HCT116 (cell line): ENCODE measurements at regions not wholly inside any gene's neighbourhood (a gene's known extent, or its start where the extent isn't known, plus 50 kb on each side); places are given as distances from the start of the nearest gene placed in this dataset.

ENCODE experiments used
- ATAC-seq: fragments of 200-7000 bp; cut with Tn5 transposase; 2 replicates; pipeline ENCODE4 v1.9.1; 2020; ENCODE audit warnings: mild to moderate bottlenecking, moderate library complexity
- BruUV-seq: library from RNA; stranded (reverse); fragments of 400-500 nt; replicated peaks from 2 replicates; lab custom pipeline; 2021; lab: Mats Ljungman, UMichigan
- CTCF ChIA-PET: fragments of 300-600 bp; sonication (Branson Sonifier 250); formaldehyde crosslinking; loops from one replicate; lab custom pipeline; 2021; ENCODE audit warnings: antibody characterized with exemption; lab: Charles Lee
- POLR2A ChIA-PET: fragments of 300-600, 350-600 bp; sonication (Branson Sonifier 250); formaldehyde crosslinking; loops from one replicate; lab custom pipeline; 2021; ENCODE audit warnings: antibody characterized with exemption; lab: Charles Lee
- RAD21 ChIA-PET, 2 experiments: fragments of 300-600 bp; sonication (Branson Sonifier 250); formaldehyde crosslinking; loops; one replicate each; lab custom pipeline; 2023; ENCODE audit warnings: low total read pairs in 2 of 2; ENCODE audit not compliant: uncharacterized antibody in 2 of 2, unreplicated experiment in 2 of 2, low non-redundant PET in 1 of 2; lab: Charles Lee
- DNase-seq: peaks from one replicate; pipeline ENCODE4 v3.0.0-alpha.2; 2010; ENCODE audit warnings: low read depth, low spot score
- H2AFZ ChIP-seq: fragments of 200-600 bp; shearing (Covaris generic), sonication (generic); 2 replicates; pipeline ENCODE4 v1.6.1; 2017; ENCODE audit warnings: low read depth, mixed run types, mixed read lengths, antibody characterized with exemption, low read length; ENCODE audit not compliant: poor library complexity, severe bottlenecking
- H3K27ac ChIP-seq: 2 replicates; pipeline ENCODE4 v1.5.1; 2012; ENCODE audit warnings: low read depth, low read length
- H3K27me3 ChIP-seq: fragments of 200-600 bp; sonication (generic); 2 replicates; pipeline ENCODE4 v1.6.1; 2016; ENCODE audit warnings: mixed run types, low read length, mixed read lengths; ENCODE audit not compliant: insufficient read depth
- H3K36me3 ChIP-seq, 2 experiments: fragments of 200-500 bp in 1 of 2; fragments of 200-600 bp in 1 of 2; sonication (Bioruptor generic) in 1 of 2; sonication (generic) in 1 of 2; 2 replicates each; pipeline versions ENCODE4 v1.5.1 to v1.6.1; 2014 to 2016; ENCODE audit warnings: low read length in 2 of 2, inconsistent platforms in 1 of 2, mixed read lengths in 1 of 2, mixed run types in 1 of 2; ENCODE audit not compliant: insufficient read depth in 2 of 2, control insufficient read depth in 1 of 2
- H3K4me1 ChIP-seq, 2 experiments: fragments of 200-600 bp in 1 of 2; sonication (generic) in 1 of 2; 2 replicates each; pipeline versions ENCODE4 v1.5.1 to v1.6.1; 2012 to 2017; ENCODE audit warnings: low read length in 2 of 2, inconsistent platforms in 1 of 2, mild to moderate bottlenecking in 1 of 2, mixed read lengths in 1 of 2, mixed run types in 1 of 2, moderate library complexity in 1 of 2; ENCODE audit not compliant: insufficient read depth in 2 of 2, control insufficient read depth in 1 of 2
- H3K4me2 ChIP-seq: fragments of 200-600 bp; sonication (generic); 2 replicates; pipeline ENCODE4 v1.6.1; 2017; ENCODE audit warnings: mixed run types, low read length, mixed read lengths
- H3K4me3 ChIP-seq, 2 experiments: fragments of 200-600 bp in 1 of 2; sonication (generic) in 1 of 2; replicated peaks in 1 of 2; 2 replicates each; pipeline ENCODE4 v1.5.1; 2011 to 2016; ENCODE audit warnings: low read length in 2 of 2, control low read depth in 1 of 2, low read depth in 1 of 2, mild to moderate bottlenecking in 1 of 2, mixed read lengths in 1 of 2, mixed run types in 1 of 2
- H3K79me2 ChIP-seq: fragments of 200-600 bp; sonication (generic); 2 replicates; pipeline ENCODE4 v1.6.1; 2017; ENCODE audit warnings: mild to moderate bottlenecking, mixed run types, low read length, moderate library complexity, mixed read lengths; ENCODE audit not compliant: insufficient read depth
- H3K9ac ChIP-seq: fragments of 200-600 bp; sonication (generic); 2 replicates; pipeline ENCODE4 v1.6.1; 2016; ENCODE audit warnings: low read length, mixed read lengths
- H3K9me2 ChIP-seq: fragments of 200-600 bp; sonication (generic), shearing (Covaris generic); 2 replicates; pipeline ENCODE4 v1.6.1; 2017; ENCODE audit warnings: mixed run types, mild to moderate bottlenecking, moderate library complexity; ENCODE audit not compliant: insufficient read depth
- H3K9me3 ChIP-seq, 2 experiments: fragments of 200-500 bp in 1 of 2; fragments of 200-600 bp in 1 of 2; sonication (Bioruptor generic) in 1 of 2; sonication (generic) in 1 of 2; 2 replicates each; pipeline ENCODE4 v1.6.1; 2014 to 2017; ENCODE audit warnings: low read length in 2 of 2, mixed read lengths in 2 of 2, inconsistent platforms in 1 of 2, low read depth in 1 of 2, mild to moderate bottlenecking in 1 of 2, mixed run types in 1 of 2, moderate library complexity in 1 of 2; ENCODE audit not compliant: control insufficient read depth in 1 of 2, insufficient read depth in 1 of 2
- H4K20me1 ChIP-seq: fragments of 200-600 bp; sonication (generic), shearing (Covaris generic); 2 replicates; pipeline ENCODE4 v1.6.1; 2017; ENCODE audit warnings: mixed run types, mild to moderate bottlenecking, moderate library complexity; ENCODE audit not compliant: insufficient read depth
- CBX3 ChIP-seq: IDR thresholded peaks from 2 replicates; pipeline ENCODE4 v1.6.1; 2012; ENCODE audit warnings: low read depth
- CEBPB ChIP-seq: IDR thresholded peaks from 2 replicates; pipeline ENCODE4 v1.6.1; 2012; ENCODE audit warnings: low read depth
- EZH2phosphoT487 ChIP-seq: fragments of 200-600 bp; IDR thresholded peaks from 2 replicates; pipeline ENCODE4 v1.6.1; 2018; ENCODE audit warnings: antibody characterized with exemption, borderline replicate concordance
- POLR2A ChIP-seq: IDR thresholded peaks from 2 replicates; pipeline ENCODE4 v1.7.0; 2011; ENCODE audit warnings: borderline replicate concordance; ENCODE audit not compliant: insufficient read depth, insufficient read length; ENCODE audit errors: extremely low read depth
- intact Hi-C: fragments of 100-400 bp; cut with micrococcal nuclease; formaldehyde crosslinking; loops from 2 replicates; pipeline ENCODE4 v1.10.0; 2022
- TF ChIP-seq, protein P1 (sequence below), 3 experiments: fragments of 200-600 bp in 1 of 3; sonication (generic) in 1 of 3; IDR thresholded peaks in 2 of 3; conservative IDR thresholded peaks in 1 of 3; 2 replicates each; pipeline ENCODE4 v1.5.1; 2012 to 2017; ENCODE audit warnings: low read depth in 2 of 3, low read length in 2 of 3, antibody characterized with exemption in 1 of 3, borderline replicate concordance in 1 of 3, control low read depth in 1 of 3, mild to moderate bottlenecking in 1 of 3, mixed read lengths in 1 of 3, mixed run types in 1 of 3, moderate library complexity in 1 of 3; ENCODE audit not compliant: insufficient read depth in 1 of 3

DNA sequence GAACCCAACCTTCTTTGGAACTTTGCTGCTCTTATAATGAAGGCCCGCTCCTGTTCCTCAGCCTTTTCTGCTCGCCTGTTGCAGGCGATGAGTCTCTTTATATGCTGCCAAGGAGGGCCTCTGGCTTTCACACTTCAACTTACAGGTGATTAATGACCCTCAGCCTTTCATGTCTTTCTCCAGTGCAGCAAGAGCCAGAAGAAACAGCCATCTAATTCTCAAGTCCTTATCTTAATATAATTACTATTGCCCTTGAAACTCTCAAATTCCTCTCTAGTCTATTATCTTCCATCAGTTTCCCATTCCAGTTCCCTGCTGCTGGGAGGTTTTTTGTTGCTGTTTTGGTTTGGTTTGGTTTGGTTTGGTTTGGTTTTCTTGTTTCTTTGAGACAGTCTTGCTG is 121.8 kb upstream of the MED13 start (continued):
- TF ChIP-seq, protein P1, sequence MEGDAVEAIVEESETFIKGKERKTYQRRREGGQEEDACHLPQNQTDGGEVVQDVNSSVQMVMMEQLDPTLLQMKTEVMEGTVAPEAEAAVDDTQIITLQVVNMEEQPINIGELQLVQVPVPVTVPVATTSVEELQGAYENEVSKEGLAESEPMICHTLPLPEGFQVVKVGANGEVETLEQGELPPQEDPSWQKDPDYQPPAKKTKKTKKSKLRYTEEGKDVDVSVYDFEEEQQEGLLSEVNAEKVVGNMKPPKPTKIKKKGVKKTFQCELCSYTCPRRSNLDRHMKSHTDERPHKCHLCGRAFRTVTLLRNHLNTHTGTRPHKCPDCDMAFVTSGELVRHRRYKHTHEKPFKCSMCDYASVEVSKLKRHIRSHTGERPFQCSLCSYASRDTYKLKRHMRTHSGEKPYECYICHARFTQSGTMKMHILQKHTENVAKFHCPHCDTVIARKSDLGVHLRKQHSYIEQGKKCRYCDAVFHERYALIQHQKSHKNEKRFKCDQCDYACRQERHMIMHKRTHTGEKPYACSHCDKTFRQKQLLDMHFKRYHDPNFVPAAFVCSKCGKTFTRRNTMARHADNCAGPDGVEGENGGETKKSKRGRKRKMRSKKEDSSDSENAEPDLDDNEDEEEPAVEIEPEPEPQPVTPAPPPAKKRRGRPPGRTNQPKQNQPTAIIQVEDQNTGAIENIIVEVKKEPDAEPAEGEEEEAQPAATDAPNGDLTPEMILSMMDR (IDR thresholded peaks at IDR 0.05 in 2 of 3, conservative IDR thresholded peaks at IDR 0.05 in 1 of 3; ENCODE audit: borderline replicate concordance in 1 of 3, insufficient read depth in 1 of 3, low read depth in 2 of 3, low read length in 2 of 3), result no peak
- TF ChIP-seq CBX3 (no peak), POLR2A (no peak), CEBPB (no peak)

DNA sequence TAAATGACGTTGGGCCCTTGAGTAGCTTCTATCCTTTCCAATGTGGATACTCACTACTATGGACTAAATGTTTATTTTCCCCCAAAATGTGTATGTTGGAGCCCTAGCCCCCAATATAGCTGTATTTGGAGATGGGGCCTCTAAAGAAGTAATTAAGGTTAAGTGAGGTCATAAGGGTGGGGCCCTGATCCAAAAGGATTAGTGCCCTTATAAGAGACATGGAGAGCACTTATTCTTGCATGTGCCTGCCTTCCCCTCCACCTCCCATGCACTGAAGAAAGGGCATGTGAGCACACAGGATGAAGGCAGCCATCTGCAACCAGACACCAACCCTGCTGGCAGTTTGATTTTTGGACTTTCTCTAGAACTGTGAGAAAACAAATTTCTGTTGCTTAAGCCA is 115.7 kb upstream of the MED13 start:
- H3K9ac ChIP-seq, result no peak overlapping the region
- intact Hi-C loops, result no loop called here
- CTCF ChIA-PET, result no interaction called here
- no peaks in the 10 kb centered on the region for H3K9me2 ChIP-seq
- peaks cover 17 to 21% of the 10 kb centered on the region in 2 experiments for H3K4me1 ChIP-seq
- RAD21 ChIA-PET, result no interaction called here
- DNase-seq, result no peak
- H3K9me3 ChIP-seq, result peaks cover 5 to 12% of the 10 kb centered on the region in 2 experiments; a peak in 3 of 4 replicates
- no peak overlapping the region for H3K4me3 ChIP-seq
- H2AFZ ChIP-seq, result no peak overlapping the region
- no peaks in the 10 kb centered on the region for H3K79me2 ChIP-seq
- no peaks in the 10 kb centered on the region for H4K20me1 ChIP-seq
- H3K27me3 ChIP-seq, result no peaks in the 10 kb centered on the region
- POLR2A ChIA-PET, result no interaction called here
- no peak for ATAC-seq
- TF ChIP-seq CBX3 (peak; percentile 94), EZH2phosphoT487 (no peak)
- no TSS peak for BruUV-seq
- no peak overlapping the region for H3K4me2 ChIP-seq
- no peak overlapping the region for H3K27ac ChIP-seq
- 0 out of 4 replicates have a peak, but pooled peaks cover 0 to 6% of the 10 kb centered on the region in 2 experiments for H3K36me3 ChIP-seq
